Inferior parietal cortex (tissue), 1 donor: ENCODE measurements at regions not wholly inside any gene's neighbourhood (a gene's known extent, or its start where the extent isn't known, plus 50 kb on each side); places are given as distances from the start of the nearest gene placed in this dataset.
A peak's percentile ranks its signal among the peaks of the same experiment; 100 is the strongest.

Experiments
- DNase-seq: peaks from one replicate; pipeline ENCODE4 v3.0.0-alpha.2; 2016; ENCODE audit errors: extremely low spot score

DNA sequence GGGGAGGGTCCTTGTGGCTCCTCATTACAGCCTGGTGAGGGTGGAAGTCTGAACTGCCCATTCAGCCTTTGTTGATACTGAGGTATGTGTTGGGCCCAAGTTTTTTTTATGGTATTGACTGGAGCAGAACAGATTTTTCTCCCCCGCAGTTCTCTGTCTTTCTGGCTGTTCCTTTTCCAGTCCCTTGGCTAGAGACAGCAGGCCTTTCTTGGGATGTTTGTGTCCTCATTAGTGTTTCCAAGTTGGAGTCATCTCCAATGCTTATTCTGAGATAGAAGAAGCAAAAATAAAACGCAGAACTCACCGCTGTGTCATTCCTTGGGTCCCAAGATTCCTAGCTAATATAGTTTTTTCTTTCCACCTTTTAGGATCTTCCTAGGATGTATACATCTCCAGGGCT, 193.3 kb downstream of the RAMP3 start:
- peak; percentile 39 for DNase-seq

DNA sequence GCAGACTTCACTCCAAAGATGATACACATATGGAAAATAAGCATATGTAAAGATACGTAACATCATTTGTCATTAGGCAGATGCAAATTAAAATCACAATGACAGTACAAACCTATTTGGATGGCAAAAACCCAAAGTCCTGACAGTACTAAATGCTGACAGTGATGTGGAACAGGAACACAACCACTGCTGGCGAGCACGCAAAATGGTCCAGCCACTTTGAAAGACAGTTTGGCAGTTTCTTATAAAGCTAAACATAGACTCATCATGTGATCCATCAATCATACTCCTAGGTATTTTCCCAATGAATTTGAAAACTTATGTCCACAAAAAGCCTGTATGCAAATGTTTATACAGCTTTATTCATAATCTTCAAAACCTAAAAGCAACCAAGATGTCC, 200.7 kb downstream of the RAMP3 start:
- DNase-seq = no peak

DNA sequence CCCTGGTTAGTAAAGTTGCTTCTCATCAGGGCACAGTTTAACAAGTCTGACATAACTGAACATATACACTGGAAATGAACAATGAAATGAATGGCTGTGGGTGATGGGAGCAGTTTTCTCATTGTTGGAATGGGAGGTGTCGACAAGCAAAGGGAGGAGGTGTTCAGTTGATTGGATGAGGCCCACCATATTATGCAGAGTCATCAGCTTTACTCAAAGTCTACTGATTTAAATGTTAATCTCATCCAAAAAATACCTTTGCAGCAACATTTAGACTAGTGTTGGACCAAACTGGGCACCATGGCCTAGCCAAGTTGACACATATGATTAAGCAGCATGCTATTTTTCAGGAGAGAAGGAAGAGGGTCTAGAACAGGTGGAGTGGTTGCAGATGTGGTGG, 201.7 kb downstream of the RAMP3 start:
- no peak for DNase-seq

DNA sequence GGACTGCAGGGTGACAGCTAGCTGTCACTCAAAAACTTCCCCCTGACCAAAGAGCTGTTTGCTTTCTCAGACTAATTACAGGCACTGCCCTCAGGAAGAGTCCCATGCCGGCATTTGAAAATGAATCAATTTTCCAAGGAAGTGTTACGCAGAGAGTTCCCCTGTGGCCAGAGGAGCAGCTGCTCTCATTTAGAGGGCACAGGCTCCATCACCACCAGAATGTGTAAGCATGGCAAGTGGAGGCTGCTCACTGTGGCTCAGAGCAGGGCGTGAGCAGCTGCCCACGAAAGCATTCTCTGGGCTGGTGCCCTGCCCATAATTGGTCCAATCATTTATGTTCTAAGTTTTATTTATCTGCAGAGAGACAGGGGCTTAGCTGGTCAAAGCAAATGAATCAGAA, 202.2 kb downstream of the RAMP3 start:
- no peak for DNase-seq

DNA sequence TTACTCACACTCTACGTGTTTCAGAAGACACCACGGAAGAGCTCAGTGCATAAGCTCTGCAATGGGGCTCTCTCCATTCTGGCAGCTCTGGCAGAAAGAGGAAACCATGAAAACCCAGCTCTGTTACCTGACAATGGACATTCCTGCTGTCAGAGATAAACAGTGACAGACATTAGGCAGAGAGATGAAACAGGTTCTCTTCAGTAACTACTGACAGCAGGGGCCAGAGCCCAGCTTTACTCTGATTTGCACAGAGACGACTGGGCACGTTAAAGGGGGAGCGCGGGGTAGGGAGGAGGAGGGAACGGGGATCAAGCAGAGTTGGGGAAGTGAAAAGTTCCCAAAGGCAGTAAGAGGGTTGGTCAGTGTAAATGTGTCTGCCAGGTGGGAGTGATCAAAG, 206.1 kb downstream of the RAMP3 start:
- no peak for DNase-seq

DNA sequence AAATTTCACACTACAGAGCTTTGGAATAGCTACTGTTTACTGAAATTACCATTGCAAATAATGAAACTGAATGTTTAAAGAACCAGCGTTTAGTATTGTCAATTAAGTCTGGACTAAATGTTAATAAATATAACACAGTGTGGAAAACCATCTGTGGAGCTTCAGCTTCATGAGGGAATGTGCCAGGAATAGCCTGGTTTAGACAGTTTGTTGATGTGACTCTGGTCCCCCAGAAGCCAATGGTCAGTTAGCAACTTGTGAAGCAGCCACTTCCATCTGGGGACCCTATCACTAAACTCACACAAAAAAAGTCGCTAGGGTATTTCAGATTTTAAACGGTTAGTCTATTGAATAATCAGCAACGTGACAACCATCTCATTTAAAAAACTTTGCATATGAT, 207.8 kb downstream of the RAMP3 start:
- no peak for DNase-seq

DNA sequence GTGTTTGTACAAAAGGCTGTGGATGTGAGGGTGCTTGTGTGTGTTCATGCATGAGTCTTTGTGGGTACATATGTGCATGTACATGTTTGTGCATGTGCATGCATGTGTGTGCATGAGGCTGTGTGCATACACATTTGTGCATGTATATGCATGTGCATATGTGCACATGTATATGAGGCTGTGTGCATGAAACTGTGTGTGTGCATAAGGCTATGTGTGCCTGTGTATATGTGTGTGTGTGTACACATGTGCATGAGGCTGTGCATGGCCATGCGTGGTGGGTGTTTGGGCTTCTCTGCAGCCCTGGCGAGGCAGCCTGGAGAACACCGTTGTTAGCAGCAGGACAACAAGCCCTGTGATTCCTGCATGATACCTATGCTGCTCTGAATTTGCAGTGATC, 207.7 kb upstream of the ADCY1 start:
- DNase-seq = peak; percentile 8

DNA sequence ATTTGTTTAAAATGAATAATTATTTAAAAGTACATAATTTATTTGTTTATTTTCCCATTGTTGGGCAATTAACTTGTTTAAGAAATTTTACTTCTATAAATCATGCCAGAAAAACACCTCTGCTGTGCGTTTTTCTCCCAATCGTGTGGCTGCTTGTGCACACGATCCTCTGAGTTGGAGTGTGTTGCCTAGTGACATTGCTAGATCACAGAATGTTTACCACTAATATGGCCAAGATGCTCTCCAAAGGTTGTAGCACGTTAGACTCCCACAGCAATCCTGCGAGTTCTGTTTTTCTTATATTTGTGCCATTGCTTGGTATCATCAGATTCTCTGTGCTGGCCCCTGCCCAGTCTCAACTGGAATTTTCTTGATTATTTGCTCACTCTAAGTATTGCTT, 207.1 kb upstream of the ADCY1 start:
- DNase-seq = peak; percentile 14

DNA sequence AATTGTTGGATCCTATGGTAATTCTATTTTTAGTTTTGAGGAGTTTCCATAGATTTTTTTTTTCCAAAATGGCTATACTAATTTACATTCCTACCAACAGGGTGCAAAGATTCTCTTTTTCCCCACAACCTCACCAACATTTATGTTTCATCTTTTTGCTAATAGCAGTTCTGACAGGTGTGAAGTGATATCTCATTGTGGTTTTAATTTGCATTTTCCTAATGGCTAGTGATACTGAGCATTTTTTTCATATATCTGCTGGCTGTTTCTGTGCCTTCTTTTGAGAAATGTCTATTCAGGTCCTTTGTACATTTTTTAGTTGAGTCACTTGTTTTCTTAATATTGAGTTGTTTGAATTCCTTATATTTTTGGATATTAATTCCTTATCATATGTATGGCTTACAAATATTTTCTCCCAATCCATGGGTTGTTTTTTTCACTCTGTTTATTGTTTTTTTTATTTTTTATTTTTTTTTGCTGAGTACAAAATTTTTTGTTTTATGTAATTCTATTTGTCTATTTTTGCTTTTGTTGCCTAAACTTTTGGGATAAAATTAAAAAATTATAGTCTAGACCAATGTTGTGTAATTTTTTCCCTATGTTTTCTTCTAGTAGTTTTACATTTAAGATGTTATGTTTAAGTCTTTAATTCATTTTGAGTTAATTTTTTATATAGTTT, 205.9 kb upstream of the ADCY1 start:
- no peak for DNase-seq

DNA sequence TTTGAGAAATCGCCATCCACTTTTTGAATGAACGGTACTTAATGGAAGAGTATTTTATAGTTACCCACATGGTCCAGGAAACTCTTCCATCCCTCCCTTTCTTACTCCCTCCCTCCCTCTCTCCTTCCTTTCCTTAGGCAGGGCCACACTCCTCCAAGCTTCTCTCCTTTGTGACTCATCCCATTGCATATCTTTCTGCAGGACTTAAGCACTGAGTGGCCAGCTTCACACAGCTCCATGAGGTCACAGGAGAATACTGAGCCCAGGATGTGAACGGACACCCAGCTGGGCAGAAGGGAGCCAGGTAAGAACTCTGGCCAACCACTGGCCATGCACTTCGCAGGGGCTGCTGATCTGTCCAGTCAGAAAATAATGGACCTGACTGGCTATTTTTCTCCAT, 189.7 kb upstream of the ADCY1 start:
- DNase-seq = no peak

DNA sequence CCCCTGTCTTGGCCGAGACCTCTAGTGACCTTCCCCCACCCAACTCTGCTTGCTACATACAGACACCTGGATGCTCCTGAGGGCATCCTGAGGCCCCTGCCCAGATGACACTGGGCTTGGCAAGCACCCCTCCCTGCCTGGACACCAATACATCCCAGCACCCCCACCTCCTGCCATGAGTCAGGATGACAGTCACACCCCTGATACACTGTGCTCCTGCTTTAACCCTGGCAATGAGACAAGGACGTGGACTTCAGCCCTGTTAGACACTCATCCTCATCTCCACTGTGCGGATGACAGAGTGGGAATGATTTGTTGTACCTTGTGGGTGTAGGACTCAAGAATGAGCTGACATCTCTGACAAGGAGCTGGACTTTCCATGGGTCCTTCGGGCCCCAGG, 186.3 kb upstream of the ADCY1 start:
- DNase-seq = no peak

DNA sequence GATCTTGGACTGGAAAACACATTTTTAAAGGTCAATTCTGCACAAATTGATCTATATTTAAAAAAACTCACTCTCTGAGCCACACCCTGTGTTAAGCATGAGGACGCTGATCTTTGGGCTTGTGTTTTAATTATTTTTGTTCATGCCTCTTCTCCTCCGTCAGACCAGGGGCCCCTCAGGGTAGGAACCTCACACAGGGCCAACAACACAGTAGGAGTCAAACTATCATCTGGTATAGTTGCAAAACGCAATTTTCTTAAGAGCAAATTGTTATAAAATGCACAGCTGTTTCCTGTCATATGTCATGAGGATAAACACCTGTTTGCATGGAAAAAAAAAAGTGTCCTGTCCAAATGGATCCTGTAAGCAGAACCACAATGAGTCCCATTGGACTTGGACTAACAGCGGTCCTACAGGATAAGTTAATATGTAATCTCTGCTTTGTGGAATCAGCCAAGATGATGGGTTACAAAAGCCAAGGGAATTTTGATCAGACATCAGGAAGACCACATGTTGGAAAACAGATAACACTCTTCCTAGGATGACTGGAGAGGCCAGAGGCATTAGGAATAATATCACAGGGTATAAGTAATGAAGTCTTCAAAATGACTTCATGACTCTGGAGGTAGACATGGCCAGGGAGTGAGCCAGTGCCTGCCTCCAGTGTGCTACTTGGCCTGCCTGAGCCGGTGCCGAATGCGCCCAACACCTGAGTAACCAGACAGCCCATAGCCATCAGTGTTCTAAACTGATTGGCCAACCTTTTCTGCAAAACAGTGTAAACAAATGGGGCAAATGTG, 184.9 kb upstream of the ADCY1 start:
- DNase-seq = no peak

DNA sequence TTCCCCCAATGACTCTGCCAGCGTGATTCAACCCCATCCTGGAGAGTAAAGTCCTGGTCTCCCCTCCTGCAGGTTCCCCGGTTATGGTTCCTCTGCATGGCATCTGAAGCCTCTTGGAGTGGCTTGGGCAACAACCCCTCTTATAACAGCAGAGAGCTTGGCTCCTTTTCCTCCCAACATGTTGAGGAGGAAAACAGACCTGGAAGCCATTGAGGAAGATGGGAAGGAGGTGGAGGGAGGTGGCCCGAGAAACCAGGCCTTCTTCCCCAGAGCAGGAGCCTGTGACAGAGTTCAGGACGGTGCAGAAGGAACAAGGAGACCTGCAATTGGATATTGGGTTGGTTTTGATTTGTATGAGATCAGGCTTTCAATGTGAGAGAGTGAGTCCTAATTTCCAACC, 184.0 kb upstream of the ADCY1 start:
- DNase-seq = no peak

DNA sequence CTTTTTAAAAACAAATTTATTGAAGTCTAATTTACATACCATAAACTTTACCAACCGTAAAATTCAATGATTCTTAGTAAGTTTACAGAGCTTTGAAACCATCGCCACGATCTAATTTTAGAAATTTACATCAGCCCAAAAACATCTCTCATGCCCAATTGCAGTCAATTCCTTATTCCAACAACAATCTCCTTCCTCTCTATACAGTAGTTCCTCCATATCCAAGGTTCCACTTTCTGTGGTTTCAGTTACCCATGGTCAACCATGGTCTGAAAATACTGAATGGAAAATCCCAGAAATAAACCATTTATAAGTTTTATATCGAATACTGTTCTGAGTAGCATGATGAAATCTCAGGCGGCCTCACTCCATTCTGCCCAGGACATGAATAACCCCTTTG, 183.4 kb upstream of the ADCY1 start:
- DNase-seq = no peak

DNA sequence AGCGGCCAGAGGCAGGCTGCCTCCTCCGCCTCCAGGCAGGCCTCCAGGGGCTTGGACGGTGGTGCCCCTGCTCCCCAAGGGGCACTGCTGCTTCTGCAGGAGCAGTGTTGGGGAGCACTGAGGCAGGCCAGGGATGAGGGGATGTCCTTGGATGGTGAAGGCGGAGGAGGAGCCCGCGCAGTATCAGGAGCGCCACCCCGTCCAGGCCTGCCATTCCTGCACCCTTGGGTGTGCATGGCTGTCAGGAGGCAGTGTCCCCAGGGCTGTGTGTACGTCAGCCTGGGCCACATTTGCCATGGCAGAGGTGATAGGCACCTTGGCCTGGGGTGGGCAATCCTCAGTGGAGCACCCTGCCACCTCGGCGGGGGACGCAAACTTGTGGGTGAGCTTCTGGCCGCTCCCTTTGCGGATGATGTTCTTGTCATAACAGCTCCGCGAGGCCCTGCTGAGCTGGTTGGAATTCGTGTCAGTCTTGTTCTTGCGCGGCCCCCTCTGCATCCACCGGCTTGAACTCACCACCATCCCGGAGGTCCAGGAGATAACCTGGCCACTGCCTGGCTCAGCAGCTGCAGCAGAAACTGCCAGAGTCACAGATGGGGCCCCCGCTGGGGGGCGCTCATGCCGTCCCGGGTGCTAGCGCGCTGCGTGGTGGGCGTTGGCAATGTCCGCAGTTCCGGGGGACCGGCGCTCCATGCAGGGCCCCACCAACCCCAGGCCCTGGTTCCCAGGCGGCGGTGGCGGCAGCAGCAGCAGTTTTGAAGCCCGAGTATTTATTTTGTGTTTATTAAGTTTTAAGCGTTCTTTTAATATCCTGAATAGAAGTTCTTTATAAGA, 182.3 kb upstream of the ADCY1 start:
- DNase-seq = no peak

DNA sequence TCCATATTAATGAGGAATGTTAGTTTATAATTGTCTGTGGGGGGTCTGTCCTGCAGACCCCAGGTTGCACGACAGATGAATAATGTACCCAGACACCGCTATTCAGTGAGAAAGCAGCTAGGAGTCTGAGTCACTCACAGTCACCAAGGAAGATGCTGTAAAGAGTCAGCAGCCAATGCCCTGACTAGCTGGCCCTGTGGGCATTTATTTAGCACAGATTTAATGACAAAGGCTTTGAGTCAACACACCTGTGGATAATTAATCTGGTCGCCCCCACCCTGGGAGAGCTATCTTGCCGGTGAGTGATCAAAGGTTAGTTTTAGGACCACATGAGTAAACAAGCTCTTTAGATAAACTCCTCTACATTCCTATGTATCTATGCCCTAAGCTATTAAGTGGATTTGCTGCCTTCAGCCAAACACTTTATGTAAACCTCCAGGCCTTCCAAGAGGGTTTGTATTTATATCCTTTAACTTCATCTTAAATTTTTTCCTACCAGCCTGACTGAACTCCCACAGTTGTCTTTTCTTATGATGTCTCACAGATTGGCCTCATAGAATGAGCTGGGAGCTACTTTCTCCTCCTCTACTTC, 180.0 kb upstream of the ADCY1 start:
- no peak for DNase-seq

DNA sequence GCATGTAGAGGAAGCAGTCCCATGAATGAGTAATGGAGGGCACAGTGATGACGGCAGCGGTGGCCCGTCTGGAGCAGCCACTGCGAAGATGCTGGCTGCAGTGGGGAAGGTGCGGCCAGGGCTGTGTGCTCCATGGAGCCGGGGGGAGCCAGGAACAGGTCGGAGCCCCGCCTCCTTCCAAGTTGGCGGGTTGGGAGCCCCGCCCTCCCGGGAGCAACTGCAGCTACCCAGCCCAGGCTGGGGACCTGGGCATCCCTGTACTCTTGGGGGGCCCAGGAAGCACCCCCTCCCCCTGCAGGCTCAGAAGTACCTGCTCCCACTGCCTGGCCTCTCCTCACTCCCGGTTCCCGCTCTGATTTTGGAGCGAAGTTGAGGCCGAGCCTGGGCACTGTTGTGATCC, 175.1 kb upstream of the ADCY1 start:
- no peak for DNase-seq

DNA sequence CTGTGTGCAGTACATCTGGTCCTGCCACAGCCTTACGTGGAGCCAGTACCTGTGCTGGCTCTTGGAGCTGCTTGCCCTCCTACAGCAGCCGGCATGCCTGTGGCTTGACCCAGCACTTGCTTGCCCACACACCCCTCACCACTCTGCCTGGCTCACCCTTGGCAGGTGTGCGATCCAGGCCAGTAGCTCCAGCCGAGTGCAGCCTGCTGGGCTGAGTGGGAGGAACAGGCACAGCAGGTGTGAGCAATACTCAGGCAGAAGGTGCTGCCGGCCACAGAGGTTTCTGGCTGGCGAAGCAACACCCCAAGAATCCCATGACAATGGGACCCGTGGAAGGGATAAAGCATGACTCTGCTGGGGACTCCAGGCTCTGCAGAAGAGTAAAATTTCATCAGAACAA, 173.5 kb upstream of the ADCY1 start:
- no peak for DNase-seq

DNA sequence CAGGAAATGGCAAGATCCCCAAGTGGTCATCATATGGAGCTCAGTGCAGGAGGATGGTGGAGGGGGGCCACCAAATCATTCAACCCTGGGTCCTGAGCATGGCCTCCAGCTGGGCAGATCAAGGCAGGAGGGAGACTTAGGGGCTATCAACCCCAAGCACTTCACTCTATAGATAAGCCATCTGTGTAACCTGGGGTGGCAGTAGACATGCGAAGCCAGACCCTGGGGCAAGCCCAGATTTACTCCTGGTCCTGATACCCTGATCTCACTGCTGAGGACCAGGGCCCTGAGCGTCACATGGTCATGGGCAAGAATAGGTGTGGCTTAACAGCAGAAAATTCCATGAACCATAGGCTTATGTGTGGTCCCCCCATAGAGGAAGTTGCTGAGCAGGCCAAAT, 173.0 kb upstream of the ADCY1 start:
- no peak for DNase-seq

DNA sequence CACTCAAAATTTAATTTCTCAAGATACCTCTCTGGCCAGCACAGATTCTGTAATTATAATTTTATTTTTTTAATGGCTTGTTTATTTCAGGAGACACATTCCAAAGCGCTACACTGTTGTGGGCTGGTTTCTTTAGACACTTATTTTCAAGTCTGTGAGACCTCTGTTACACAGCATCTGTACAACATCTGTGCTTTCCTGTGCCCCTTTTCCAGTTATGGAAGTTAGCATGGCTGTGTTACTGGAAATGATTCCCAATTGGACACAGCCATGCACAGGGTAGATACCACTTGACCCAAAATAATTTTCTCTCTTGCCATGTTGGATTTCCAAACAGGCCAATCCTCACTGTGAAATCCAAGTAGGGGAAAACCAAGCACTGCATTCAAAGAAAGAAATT, 172.3 kb upstream of the ADCY1 start:
- no peak for DNase-seq

DNA sequence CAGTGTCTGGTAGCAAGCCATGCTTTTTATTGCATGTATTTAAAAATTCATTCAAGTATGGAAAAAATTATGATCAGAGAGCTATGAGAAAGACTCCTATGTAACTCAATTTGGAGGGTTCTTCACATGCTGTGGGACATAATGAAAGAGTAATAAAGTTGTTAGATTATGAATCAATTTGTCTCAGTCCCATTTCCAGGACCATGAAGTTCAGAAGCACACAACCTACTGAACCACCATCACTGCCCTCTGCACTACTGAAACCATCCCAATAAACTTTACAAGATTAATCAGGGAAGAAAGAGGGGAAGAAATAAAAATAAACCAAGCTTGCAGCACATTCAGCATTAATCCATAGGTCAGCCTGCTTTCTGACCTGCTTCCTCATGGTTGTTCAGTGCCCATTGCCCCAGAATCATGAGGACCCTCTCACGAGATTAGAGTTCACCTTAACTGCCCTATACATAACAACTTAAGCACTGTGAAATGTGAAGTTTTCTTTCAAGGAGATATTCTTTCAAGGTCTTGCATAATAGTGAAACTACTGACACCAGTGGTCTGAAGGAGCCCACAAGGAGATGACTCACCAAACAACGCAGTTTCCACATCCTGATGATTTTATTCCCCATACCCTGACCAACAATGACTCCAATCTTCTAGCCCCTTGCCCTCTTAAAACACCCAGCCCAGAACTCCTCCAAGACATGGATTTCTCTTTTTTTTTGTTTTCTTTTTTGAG, 171.5 kb upstream of the ADCY1 start:
- DNase-seq = no peak

DNA sequence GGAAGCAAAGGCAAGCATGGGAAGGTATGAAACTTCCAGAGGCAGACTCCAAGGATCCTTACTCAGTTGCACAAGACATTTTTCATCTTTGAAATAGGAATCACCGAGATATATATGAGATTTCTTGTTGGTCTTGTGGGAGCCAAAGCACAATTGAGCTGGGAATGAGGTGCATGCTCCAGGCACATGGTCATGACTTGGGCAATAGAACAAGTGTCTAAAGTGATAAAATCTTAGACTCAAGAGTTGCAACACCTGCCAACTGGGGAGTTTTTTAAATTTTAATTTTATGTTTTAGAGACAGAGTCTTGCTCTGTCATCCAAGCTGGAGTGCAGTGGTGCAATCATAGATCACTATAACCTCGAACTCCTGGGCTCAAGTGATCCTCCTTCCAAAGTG, 169.5 kb upstream of the ADCY1 start:
- no peak for DNase-seq
